ENCODE measurements at regions not wholly inside any gene's neighbourhood (a gene's known extent, or its start where the extent isn't known, plus 50 kb on each side); places are given as distances from the start of the nearest gene placed in this dataset.

DNA sequence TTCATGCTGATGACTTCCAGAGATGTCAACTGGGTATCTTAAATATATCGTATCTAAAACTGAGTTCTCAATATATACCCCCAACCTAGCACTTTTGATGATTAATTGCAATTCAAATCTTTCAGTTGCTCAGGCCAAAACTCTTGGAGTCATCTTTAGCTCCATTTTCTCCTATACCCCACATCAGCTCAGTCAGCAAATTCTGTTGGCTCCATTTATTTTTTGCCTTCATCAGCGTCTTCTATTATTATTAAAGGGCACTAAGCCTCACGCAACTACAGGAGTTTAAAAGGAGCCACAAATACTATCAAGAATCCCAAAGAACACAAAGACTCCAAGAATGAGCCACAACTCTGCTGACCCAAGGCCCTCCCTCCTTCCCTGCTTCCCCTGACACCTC, 134.9 kb downstream of the KCTD12 start:
- no peak for ATAC-seq (ENCODE audit: low FRiP score in 2 of 2)
- TF ChIP-seq EP300 (IDR thresholded peaks at IDR 0.05): no peak
- TF ChIP-seq, protein P1, sequence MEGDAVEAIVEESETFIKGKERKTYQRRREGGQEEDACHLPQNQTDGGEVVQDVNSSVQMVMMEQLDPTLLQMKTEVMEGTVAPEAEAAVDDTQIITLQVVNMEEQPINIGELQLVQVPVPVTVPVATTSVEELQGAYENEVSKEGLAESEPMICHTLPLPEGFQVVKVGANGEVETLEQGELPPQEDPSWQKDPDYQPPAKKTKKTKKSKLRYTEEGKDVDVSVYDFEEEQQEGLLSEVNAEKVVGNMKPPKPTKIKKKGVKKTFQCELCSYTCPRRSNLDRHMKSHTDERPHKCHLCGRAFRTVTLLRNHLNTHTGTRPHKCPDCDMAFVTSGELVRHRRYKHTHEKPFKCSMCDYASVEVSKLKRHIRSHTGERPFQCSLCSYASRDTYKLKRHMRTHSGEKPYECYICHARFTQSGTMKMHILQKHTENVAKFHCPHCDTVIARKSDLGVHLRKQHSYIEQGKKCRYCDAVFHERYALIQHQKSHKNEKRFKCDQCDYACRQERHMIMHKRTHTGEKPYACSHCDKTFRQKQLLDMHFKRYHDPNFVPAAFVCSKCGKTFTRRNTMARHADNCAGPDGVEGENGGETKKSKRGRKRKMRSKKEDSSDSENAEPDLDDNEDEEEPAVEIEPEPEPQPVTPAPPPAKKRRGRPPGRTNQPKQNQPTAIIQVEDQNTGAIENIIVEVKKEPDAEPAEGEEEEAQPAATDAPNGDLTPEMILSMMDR (IDR thresholded peaks at IDR 0.05): no peak
- no peak for TF ChIP-seq POLR2AphosphoS5 (IDR thresholded peaks at IDR 0.05)
- TF ChIP-seq POLR2A (IDR thresholded peaks at IDR 0.05): no peak
- H3K9me3 ChIP-seq: no peaks in the 10 kb centered on the region
- DNase-seq: no peak
- no peaks in the 10 kb centered on the region for H3K36me3 ChIP-seq
- no peak overlapping the region for H3K4me3 ChIP-seq
- H3K4me1 ChIP-seq: peaks cover 0 to 4% (median 3%) of the 10 kb centered on the region in 4 donors
- H3K27ac ChIP-seq: no peak overlapping the region
- H3K27me3 ChIP-seq: no peaks in the 10 kb centered on the region
- 93 to 96% methylated on average over 3 of the region's 3 CpGs for WGBS, 2 donors

DNA sequence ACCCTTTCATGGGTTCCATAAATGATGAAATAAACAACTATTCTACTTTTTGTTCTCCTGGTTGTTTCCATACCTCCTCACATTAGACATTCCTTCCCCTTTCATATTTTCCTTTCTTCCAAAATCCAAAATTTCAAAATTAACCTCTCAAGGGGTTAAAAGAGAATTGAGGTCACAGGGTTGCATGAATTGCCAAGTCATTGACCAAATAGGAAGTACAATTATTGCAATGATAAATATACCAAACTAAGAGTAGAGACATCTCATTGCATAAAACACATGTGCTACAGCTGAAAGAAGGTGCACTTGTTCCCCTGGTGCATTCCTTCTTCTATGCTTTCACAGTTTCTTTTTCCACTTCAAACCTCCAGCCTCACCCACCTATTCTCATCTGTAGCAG, 136.1 kb downstream of the KCTD12 start:
- H3K27me3 ChIP-seq: no peaks in the 10 kb centered on the region
- peak overlapping the region in 1 of 4 donors; percentile 5 for H3K27ac ChIP-seq
- no peak for ATAC-seq (ENCODE audit: low FRiP score in 2 of 2)
- no peak for DNase-seq
- H3K36me3 ChIP-seq: no peaks in the 10 kb centered on the region
- peaks cover 0 to 13% (median 7%) of the 10 kb centered on the region in 4 donors for H3K4me1 ChIP-seq
- no peaks in the 10 kb centered on the region for H3K9me3 ChIP-seq
- no peak overlapping the region for H3K4me3 ChIP-seq
- TF ChIP-seq POLR2AphosphoS5 (IDR thresholded peaks at IDR 0.05) (no peak), POLR2A (IDR thresholded peaks at IDR 0.05) (no peak), EP300 (IDR thresholded peaks at IDR 0.05) (no peak)
- TF ChIP-seq, protein P1 (IDR thresholded peaks at IDR 0.05): no peak

DNA sequence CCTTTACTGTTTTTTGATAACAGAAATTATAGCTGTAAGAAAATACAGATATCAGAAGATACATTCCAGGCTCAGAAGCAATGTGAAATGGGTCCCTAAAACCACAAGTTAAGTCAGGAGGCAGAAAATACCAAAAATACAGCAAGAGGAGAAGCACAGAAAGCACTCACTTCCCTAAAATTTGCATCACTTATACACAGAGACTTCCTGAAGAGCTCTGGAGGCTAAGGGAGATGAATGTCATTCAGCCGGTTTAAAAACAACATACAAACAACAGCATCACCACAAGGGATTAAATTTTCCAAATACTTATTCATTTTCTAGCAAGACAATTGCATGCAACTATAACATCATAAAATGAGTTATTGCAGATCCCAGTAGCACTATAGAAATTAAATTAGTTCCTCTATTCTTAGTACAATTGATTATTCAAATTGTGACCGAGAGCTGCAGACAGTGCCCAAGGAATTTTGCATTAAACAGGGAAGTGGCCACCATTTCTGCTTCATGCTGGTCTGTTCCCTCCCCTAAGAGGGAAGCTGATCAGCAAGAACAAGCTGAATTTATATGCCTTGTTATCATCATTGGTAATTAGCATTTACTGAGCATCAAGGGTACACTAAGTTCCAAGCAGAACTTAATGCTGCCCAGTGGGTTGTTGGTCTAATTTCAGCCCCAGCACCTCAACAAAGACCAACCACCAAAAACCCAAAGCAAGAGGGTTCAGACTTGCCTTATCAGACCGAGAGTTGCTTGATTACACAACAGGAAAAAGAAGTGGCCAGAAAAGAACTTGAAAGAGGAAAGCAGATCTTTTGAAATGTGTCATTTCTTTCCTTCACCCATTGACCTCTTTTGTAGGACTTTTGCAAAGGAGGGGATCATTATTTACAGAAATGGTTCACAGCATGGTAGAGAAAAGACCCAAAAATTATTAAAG, 140.7 kb downstream of the KCTD12 start:
- Histone ChIP-seq H3K27ac (peak overlapping the region; percentile 32 to 70 (median 49)), H3K4me1 (peaks cover 0 to 11% (median 4%) of the 10 kb centered on the region in 4 donors), H3K36me3 (no peaks in the 10 kb centered on the region), H3K4me3 (no peak overlapping the region), H3K9me3 (no peaks in the 10 kb centered on the region), H3K27me3 (no peaks in the 10 kb centered on the region)
- no peak for TF ChIP-seq POLR2A (IDR thresholded peaks at IDR 0.05)
- TF ChIP-seq, protein P1 (IDR thresholded peaks at IDR 0.05): no peak
- no peak for TF ChIP-seq POLR2AphosphoS5 (IDR thresholded peaks at IDR 0.05)
- TF ChIP-seq EP300 (IDR thresholded peaks at IDR 0.05): no peak
- DNase-seq (no peak), ATAC-seq (ENCODE audit: low FRiP score in 2 of 2) (peak in 1 of 2 donors; percentile 75)
- 30 to 42% methylated on average over 3 of the region's 3 CpGs for WGBS, 2 donors

DNA sequence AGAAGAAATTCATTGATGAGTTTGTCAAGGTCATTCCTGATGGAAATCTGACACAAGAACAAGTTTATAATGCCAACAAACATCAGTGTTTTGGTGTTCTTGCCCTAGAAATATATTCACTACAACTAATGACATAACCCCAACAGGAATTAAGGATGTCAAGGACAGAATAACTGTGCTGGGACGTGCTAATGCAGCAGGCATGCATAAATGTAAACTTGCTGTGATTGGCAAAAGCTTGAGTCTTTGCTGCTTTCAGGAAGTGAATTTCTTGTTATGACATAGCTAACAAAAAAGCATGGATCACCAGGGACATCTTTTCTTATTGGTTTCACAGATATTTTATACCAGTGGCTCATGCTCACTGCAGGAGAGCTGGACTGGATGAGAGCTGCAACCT, 144.6 kb downstream of the KCTD12 start:
- WGBS, 2 donors: 75 to 88% methylated on average over 1 of the region's 1 CpG

DNA sequence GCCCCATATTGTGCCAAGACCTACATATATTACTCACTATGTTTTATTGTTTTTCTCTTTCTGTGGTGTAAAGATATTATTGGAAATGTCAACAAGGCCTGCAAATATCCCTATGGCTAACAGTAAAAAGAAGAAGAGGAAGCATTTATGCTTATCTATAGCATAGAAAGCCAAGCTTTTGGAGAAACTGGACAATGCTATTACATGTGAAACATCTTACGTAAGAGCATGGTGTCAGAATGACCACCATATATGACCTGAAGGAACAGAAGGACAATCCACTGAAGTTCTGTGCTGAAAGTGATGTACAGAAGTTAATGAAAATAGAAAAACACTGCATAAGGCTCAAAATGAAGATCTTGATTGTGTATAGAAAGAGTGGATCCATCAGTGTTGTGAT, 145.2 kb downstream of the KCTD12 start:
- H3K27me3 ChIP-seq: no peaks in the 10 kb centered on the region
- no peak for ATAC-seq (ENCODE audit: low FRiP score in 2 of 2)
- H3K36me3 ChIP-seq: no peaks in the 10 kb centered on the region
- no peak overlapping the region for H3K27ac ChIP-seq
- no peak for TF ChIP-seq EP300 (IDR thresholded peaks at IDR 0.05)
- TF ChIP-seq, protein P1 (IDR thresholded peaks at IDR 0.05): no peak
- TF ChIP-seq POLR2AphosphoS5 (IDR thresholded peaks at IDR 0.05): no peak
- TF ChIP-seq POLR2A (IDR thresholded peaks at IDR 0.05): no peak
- WGBS, 2 donors: 79 to 83% methylated on average over 1 of the region's 1 CpG
- H3K4me3 ChIP-seq: no peak overlapping the region
- H3K4me1 ChIP-seq: peaks cover 0 to 9% (median 4%) of the 10 kb centered on the region in 4 donors
- DNase-seq: no peak
- no peaks in the 10 kb centered on the region for H3K9me3 ChIP-seq

More for the DNA sequence above, 144.6 kb downstream of the KCTD12 start:
- no peaks in the 10 kb centered on the region for H3K9me3 ChIP-seq
- ATAC-seq (ENCODE audit: low FRiP score in 2 of 2) (no peak), DNase-seq (no peak)
- H3K4me3 ChIP-seq: no peak overlapping the region
- H3K36me3 ChIP-seq: no peaks in the 10 kb centered on the region
- TF ChIP-seq EP300 (IDR thresholded peaks at IDR 0.05): no peak
- no peak for TF ChIP-seq POLR2A (IDR thresholded peaks at IDR 0.05)
- H3K27me3 ChIP-seq: no peaks in the 10 kb centered on the region
- H3K27ac ChIP-seq: no peak overlapping the region
- peaks cover 0 to 11% (median 4%) of the 10 kb centered on the region in 4 donors for H3K4me1 ChIP-seq

Data from upper lobe of left lung (tissue), 6 donors.